Osteoblast (primary cell): ENCODE measurements at regions not wholly inside any gene's neighbourhood (a gene's known extent, or its start where the extent isn't known, plus 50 kb on each side); places are given as distances from the start of the nearest gene placed in this dataset.

Experiments used
- DNase-seq: peaks from one replicate; pipeline ENCODE4 v3.0.0; 2011; ENCODE audit warnings: low spot score, mixed read lengths; ENCODE audit not compliant: insufficient read length; ENCODE audit errors: missing footprints
- H2AFZ ChIP-seq: 2 replicates; pipeline ENCODE4 v1.6.0; 2011; ENCODE audit warnings: mild to moderate bottlenecking, low read length
- H3K27ac ChIP-seq: 2 replicates; pipeline ENCODE4 v1.5.1; 2011; ENCODE audit warnings: mild to moderate bottlenecking, low read depth, low read length, moderate library complexity
- H3K27me3 ChIP-seq: 2 replicates; pipeline ENCODE4 v1.6.0; 2012; ENCODE audit warnings: mild to moderate bottlenecking, control low read depth, inconsistent platforms, low read length, moderate library complexity; ENCODE audit not compliant: insufficient read depth
- H3K36me3 ChIP-seq: 2 replicates; pipeline ENCODE4 v1.5.1; 2011; ENCODE audit warnings: mild to moderate bottlenecking, low read length, control low read depth, moderate library complexity; ENCODE audit not compliant: insufficient read depth
- H3K4me1 ChIP-seq: 2 replicates; pipeline ENCODE4 v1.5.1; 2011; ENCODE audit warnings: mild to moderate bottlenecking, low read length, control low read depth, moderate library complexity; ENCODE audit not compliant: insufficient read depth
- H3K4me2 ChIP-seq: 2 replicates; pipeline ENCODE4 v1.6.0; 2011; ENCODE audit warnings: mild to moderate bottlenecking, low read length; ENCODE audit not compliant: insufficient read depth
- H3K4me3 ChIP-seq: fragments of 200-600 bp; sonication (generic); 3 replicates; pipeline ENCODE4 v1.5.1; 2012; ENCODE audit warnings: mild to moderate bottlenecking, low read length, inconsistent platforms; ENCODE audit not compliant: insufficient read depth
- H3K79me2 ChIP-seq: 2 replicates; pipeline ENCODE4 v1.6.0; 2012; ENCODE audit warnings: mild to moderate bottlenecking, low read length, control low read depth, inconsistent platforms; ENCODE audit not compliant: insufficient read depth
- H3K9me3 ChIP-seq: 2 replicates; pipeline ENCODE4 v1.5.1; 2011; ENCODE audit warnings: low read depth, low read length, control low read depth
- H4K20me1 ChIP-seq: 2 replicates; pipeline ENCODE4 v1.6.0; 2012; ENCODE audit warnings: mild to moderate bottlenecking, low read length, control low read depth; ENCODE audit not compliant: insufficient read depth
- CTCF ChIP-seq: IDR thresholded peaks from 2 replicates; pipeline ENCODE4 v1.5.1; 2011; ENCODE audit warnings: mild to moderate bottlenecking, low read depth, low read length, moderate library complexity; ENCODE audit errors: extremely low read depth

GRCh38 chr3:83765956-83766355, 1192.8 kb upstream of the CADM2 start:
- Histone ChIP-seq H2AFZ (no peak overlapping the region), H3K79me2 (no peaks in the 10 kb centered on the region), H3K4me2 (no peak overlapping the region), H3K4me3 (no peak overlapping the region), H3K36me3 (no peaks in the 10 kb centered on the region), H4K20me1 (no peaks in the 10 kb centered on the region), H3K27me3 (no peaks in the 10 kb centered on the region), H3K4me1 (no peaks in the 10 kb centered on the region), H3K27ac (no peak overlapping the region), H3K9me3 (peaks cover 5% of the 10 kb centered on the region)
- TF ChIP-seq CTCF, result no peak
- no peak for DNase-seq

GRCh38 chr3:83769791-83770663, 1188.8 kb upstream of the CADM2 start:
- no peaks in the 10 kb centered on the region for H4K20me1 ChIP-seq
- no peaks in the 10 kb centered on the region for H3K36me3 ChIP-seq
- H3K79me2 ChIP-seq, result no peaks in the 10 kb centered on the region
- peaks cover 5% of the 10 kb centered on the region for H3K9me3 ChIP-seq
- no peak for TF ChIP-seq CTCF
- H3K4me1 ChIP-seq, result no peaks in the 10 kb centered on the region
- H3K4me3 ChIP-seq, result no peak overlapping the region
- no peaks in the 10 kb centered on the region for H3K27me3 ChIP-seq
- no peak overlapping the region for H3K27ac ChIP-seq
- no peak for DNase-seq
- no peak overlapping the region for H2AFZ ChIP-seq
- H3K4me2 ChIP-seq, result no peak overlapping the region

- H2AFZ ChIP-seq, result no peak overlapping the region
Observed at GRCh38 chr3:83770664-83771402, 1188.0 kb upstream of the CADM2 start.

More at GRCh38 chr3:83770664-83771402, 1188.0 kb upstream of the CADM2 start:
- Histone ChIP-seq H3K79me2 (no peaks in the 10 kb centered on the region), H3K36me3 (no peaks in the 10 kb centered on the region), H3K4me1 (no peaks in the 10 kb centered on the region), H3K4me3 (no peak overlapping the region), H3K4me2 (no peak overlapping the region), H4K20me1 (no peaks in the 10 kb centered on the region), H3K9me3 (peaks cover 5% of the 10 kb centered on the region), H3K27ac (no peak overlapping the region), H3K27me3 (no peaks in the 10 kb centered on the region)
- TF ChIP-seq CTCF, result no peak
- DNase-seq, result no peak
